ENCODE measurements at regions not wholly inside any gene's neighbourhood (a gene's known extent, or its start where the extent isn't known, plus 50 kb on each side); places are given as distances from the start of the nearest gene placed in this dataset.
A peak's percentile ranks its signal among the peaks of the same experiment; 100 is the strongest.

- H3K36me3 ChIP-seq, result no peaks in the 10 kb centered on the region
- no peaks in the 10 kb centered on the region for H3K9me3 ChIP-seq
- ATAC-seq, result no peak
- intact Hi-C loops (cut with DNase I), result no loop called here
- no peak overlapping the region for H3K27ac ChIP-seq
- DNase-seq, result no peak
- H3K27me3 ChIP-seq, result no peaks in the 10 kb centered on the region
- H3K4me1 ChIP-seq, result no peaks in the 10 kb centered on the region
- TF ChIP-seq, protein P1, sequence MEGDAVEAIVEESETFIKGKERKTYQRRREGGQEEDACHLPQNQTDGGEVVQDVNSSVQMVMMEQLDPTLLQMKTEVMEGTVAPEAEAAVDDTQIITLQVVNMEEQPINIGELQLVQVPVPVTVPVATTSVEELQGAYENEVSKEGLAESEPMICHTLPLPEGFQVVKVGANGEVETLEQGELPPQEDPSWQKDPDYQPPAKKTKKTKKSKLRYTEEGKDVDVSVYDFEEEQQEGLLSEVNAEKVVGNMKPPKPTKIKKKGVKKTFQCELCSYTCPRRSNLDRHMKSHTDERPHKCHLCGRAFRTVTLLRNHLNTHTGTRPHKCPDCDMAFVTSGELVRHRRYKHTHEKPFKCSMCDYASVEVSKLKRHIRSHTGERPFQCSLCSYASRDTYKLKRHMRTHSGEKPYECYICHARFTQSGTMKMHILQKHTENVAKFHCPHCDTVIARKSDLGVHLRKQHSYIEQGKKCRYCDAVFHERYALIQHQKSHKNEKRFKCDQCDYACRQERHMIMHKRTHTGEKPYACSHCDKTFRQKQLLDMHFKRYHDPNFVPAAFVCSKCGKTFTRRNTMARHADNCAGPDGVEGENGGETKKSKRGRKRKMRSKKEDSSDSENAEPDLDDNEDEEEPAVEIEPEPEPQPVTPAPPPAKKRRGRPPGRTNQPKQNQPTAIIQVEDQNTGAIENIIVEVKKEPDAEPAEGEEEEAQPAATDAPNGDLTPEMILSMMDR (IDR thresholded peaks at IDR 0.05), result no peak
- H3K4me3 ChIP-seq, result peak overlapping the region in 1 of 2 donors; percentile 7
These were observed 53.4 kb upstream of the PRKACB start for GRCh38 chr1:84090447-84091245.

DNA sequence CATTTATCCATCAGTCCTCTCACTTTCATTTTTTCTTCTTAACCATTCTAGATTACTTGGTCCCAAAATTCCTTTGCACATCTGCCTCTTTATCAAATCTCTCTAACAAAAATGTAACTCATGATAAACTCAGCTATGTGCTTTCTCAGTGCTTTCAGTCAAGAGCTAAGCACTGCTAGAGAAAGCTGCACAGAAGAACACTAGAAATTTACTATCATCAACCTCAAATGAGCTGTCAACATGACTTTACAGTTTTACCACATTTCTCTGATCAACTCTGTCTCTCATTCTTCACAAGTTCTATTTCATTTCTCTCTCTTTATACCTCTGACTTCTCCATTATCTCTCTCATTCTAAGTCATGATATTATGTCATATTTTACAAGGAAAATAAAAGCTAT, 54.2 kb upstream of the PRKACB start:
- H3K9me3 ChIP-seq, result no peaks in the 10 kb centered on the region
- TF ChIP-seq, protein P1 (IDR thresholded peaks at IDR 0.05), result no peak
- no peaks in the 10 kb centered on the region for H3K27me3 ChIP-seq
- ATAC-seq, result no peak
- no peak for DNase-seq
- H3K4me1 ChIP-seq, result no peaks in the 10 kb centered on the region
- no peaks in the 10 kb centered on the region for H3K36me3 ChIP-seq
- no peak overlapping the region for H3K27ac ChIP-seq
- H3K4me3 ChIP-seq, result no peak overlapping the region
- intact Hi-C loops (cut with DNase I), result no loop called here

GRCh38 chr1:84089465-84089864, 54.6 kb upstream of the PRKACB start:
- TF ChIP-seq, protein P1 (IDR thresholded peaks at IDR 0.05), result no peak
- Histone ChIP-seq H3K9me3 (no peaks in the 10 kb centered on the region), H3K4me1 (no peaks in the 10 kb centered on the region), H3K27ac (no peak overlapping the region), H3K4me3 (no peak overlapping the region), H3K36me3 (no peaks in the 10 kb centered on the region), H3K27me3 (no peaks in the 10 kb centered on the region)
- ATAC-seq, result no peak
- DNase-seq, result no peak
- intact Hi-C loops (cut with DNase I), result no loop called here

DNA sequence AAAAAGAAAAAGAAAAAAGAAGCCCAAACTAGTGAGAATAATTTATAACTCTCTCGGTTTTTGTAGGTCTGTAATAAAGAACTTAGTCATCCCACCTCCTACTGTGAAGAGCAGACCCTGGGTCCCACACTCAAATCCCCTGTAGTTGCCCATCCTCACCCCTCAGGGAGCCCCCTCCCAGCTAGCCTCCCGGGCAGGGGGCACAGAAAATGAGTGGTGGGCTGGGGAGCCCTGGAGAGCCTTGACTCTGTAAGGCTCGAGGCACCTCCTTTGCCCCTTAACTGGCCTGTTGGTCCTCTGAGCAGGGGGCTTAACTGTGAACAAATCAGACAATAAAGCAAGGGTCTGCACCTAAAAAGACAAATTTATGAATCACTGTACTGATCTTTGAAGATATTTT, 57.5 kb upstream of the PRKACB start:
- Histone ChIP-seq H3K27ac (no peak overlapping the region), H3K9me3 (no peaks in the 10 kb centered on the region), H3K4me3 (no peak overlapping the region), H3K4me1 (no peaks in the 10 kb centered on the region), H3K27me3 (no peaks in the 10 kb centered on the region), H3K36me3 (no peaks in the 10 kb centered on the region)
- TF ChIP-seq, protein P1 (IDR thresholded peaks at IDR 0.05), result no peak
- intact Hi-C loops (cut with DNase I), result no loop called here
- DNase-seq, result peak in 1 of 4 donors; percentile 20
- ATAC-seq, result no peak

- Histone ChIP-seq H3K9me3 (no peaks in the 10 kb centered on the region), H3K4me3 (no peak overlapping the region), H3K4me1 (no peaks in the 10 kb centered on the region), H3K36me3 (no peaks in the 10 kb centered on the region), H3K27ac (no peak overlapping the region), H3K27me3 (no peaks in the 10 kb centered on the region)
- intact Hi-C loops (cut with DNase I), result no loop called here
- TF ChIP-seq, protein P1 (IDR thresholded peaks at IDR 0.05), result no peak
- DNase-seq (peak in 1 of 4 donors; percentile 42), ATAC-seq (no peak)
These were observed 57.9 kb upstream of the PRKACB start for GRCh38 chr1:84086189-84086588.

All from left lung (tissue), 4 donors.